Hepatocyte (in vitro differentiated cells): ENCODE measurements at regions not wholly inside any gene's neighbourhood (a gene's known extent, or its start where the extent isn't known, plus 50 kb on each side); places are given as distances from the start of the nearest gene placed in this dataset.

Source experiments
- EZH2 ChIP-seq: fragments of 200-600 bp; sonication (generic); IDR thresholded peaks from 2 replicates; pipeline ENCODE4 v1.6.1; 2016; ENCODE audit warnings: antibody characterized with exemption, mild to moderate bottlenecking, borderline replicate concordance
- EZH2phosphoT487 ChIP-seq: fragments of 200-600 bp; sonication (generic); IDR thresholded peaks from one replicate; pipeline ENCODE4 v1.6.1; 2018; ENCODE audit warnings: antibody characterized with exemption, mild to moderate bottlenecking, low read depth, moderate library complexity; ENCODE audit not compliant: unreplicated experiment, severe bottlenecking
- TF ChIP-seq, protein P1 (sequence below): fragments of 200-600 bp; sonication (generic); IDR thresholded peaks from 2 replicates; pipeline ENCODE4 v1.5.1; 2016; ENCODE audit warnings: antibody characterized with exemption, mild to moderate bottlenecking; ENCODE audit not compliant: poor library complexity

DNA sequence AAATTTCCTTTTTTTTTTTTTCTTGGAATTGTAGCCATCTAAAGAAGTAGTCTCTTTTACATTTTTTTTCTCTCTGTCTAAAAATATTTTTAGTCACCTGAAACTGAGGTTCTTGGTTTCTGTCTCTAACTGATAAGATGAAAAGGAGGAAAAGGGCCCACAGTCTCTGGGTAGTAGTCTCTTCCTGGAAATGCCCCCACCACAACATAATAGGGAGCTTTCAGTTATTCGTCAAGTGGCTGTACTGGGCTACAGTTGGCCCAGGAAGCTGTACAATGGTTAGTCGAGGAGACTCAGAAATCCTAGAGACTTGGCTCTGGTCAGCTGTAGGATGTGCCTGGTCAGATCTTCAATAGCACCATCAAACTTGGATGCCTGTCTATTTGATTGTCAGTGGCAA, 163.4 kb downstream of the ACTRT1 start:
- TF ChIP-seq, protein P1, sequence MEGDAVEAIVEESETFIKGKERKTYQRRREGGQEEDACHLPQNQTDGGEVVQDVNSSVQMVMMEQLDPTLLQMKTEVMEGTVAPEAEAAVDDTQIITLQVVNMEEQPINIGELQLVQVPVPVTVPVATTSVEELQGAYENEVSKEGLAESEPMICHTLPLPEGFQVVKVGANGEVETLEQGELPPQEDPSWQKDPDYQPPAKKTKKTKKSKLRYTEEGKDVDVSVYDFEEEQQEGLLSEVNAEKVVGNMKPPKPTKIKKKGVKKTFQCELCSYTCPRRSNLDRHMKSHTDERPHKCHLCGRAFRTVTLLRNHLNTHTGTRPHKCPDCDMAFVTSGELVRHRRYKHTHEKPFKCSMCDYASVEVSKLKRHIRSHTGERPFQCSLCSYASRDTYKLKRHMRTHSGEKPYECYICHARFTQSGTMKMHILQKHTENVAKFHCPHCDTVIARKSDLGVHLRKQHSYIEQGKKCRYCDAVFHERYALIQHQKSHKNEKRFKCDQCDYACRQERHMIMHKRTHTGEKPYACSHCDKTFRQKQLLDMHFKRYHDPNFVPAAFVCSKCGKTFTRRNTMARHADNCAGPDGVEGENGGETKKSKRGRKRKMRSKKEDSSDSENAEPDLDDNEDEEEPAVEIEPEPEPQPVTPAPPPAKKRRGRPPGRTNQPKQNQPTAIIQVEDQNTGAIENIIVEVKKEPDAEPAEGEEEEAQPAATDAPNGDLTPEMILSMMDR = no peak
- TF ChIP-seq EZH2phosphoT487 = no peak
- TF ChIP-seq EZH2 = no peak
